ENCODE measurements at regions not wholly inside any gene's neighbourhood (a gene's known extent, or its start where the extent isn't known, plus 50 kb on each side); places are given as distances from the start of the nearest gene placed in this dataset.
"Not testable (repeated sequence)": the region's sequence is repeated elsewhere in the genome, so short reads cannot be mapped to it uniquely, and the experiment has no call there.

GRCh38 chr6:119727504-119728219 is 378.1 kb upstream of the MAN1A1 start:
- DNase-seq: no peak

GRCh38 chr6:119726912-119727311 is 377.4 kb upstream of the MAN1A1 start:
- not testable (repeated sequence) for DNase-seq

DNA sequence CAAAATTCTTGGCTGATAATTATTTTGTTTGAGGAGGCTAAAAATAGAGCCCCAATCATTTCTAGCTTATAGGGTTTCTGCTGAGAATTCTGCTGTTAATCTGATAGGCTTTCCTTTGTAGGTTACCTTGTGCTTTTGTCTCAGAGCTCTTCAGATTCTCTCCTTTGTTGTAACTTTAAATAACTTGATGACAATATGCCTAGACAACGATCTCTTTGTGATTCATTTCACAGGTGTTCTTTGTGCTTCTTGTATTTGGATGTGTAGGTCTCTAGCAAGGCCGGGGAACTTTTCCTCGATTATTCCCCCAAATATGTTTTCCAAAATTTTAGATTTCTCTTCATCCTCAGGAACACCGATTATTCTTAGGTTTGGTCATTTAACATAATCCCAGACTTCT is 376.5 kb upstream of the MAN1A1 start:
- no peak for DNase-seq

GRCh38 chr6:119720160-119720559 is 370.6 kb upstream of the MAN1A1 start:
- no peak for DNase-seq

- DNase-seq: no peak
Observed at GRCh38 chr6:119717942-119718341, 368.4 kb upstream of the MAN1A1 start.

DNA sequence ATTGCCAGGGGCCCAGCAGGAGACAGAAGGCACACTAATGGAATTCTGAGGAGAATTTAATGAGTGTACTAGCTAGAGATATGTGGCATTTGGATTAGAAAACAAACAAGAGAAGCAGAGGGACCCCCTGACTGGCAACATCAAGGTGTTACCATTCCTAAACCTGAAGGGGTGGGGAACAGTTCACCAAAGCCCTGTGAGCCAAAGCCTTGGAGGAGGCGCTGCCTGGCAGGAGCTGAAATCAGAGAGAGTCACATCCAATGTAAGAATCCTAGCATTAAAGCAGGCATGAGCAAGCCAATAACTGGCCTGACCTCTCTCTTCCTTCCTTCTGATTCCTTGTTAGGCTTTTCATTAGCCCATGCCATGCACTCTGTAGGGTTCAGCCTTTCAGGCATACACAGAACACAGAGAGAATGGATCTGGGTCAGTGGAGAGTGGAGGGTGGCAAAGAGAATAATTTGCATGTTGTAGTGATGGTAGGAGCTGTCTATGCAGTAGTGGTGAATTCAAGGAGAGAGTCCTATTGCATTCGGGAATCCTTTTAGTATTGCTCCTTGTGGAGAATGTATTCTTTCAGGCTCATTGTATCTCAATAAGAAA is 367.2 kb upstream of the MAN1A1 start:
- DNase-seq: no peak

DNA sequence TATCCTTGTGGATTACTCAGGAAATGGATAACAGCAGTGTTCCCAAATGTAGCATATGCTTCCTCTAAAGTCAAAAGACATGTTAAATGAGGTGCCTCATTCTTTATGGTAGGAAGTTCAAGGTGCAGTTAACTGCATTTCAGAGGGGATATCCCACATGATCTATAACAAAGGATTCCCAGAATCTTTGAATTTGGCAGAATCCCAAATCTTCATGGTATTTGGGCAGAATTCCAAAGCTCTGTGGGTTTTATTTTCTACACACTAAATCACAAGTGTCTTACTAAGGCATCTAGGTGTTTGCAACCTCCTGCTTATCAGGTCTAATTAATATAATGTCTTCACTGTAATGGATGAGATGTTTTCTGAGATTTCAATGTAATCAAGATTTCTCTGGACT is 364.3 kb upstream of the MAN1A1 start:
- DNase-seq: no peak

- DNase-seq: no peak
Observed at GRCh38 chr6:119686644-119687043, 337.1 kb upstream of the MAN1A1 start.

GRCh38 chr6:119686240-119686639 is 336.7 kb upstream of the MAN1A1 start:
- DNase-seq: no peak

- no peak for DNase-seq
Observed at GRCh38 chr6:119683671-119684070, 334.1 kb upstream of the MAN1A1 start.

GRCh38 chr6:119683031-119683430 is 333.5 kb upstream of the MAN1A1 start:
- no peak for DNase-seq

- DNase-seq: no peak
Observed at GRCh38 chr6:119678961-119679360, 329.4 kb upstream of the MAN1A1 start.

DNA sequence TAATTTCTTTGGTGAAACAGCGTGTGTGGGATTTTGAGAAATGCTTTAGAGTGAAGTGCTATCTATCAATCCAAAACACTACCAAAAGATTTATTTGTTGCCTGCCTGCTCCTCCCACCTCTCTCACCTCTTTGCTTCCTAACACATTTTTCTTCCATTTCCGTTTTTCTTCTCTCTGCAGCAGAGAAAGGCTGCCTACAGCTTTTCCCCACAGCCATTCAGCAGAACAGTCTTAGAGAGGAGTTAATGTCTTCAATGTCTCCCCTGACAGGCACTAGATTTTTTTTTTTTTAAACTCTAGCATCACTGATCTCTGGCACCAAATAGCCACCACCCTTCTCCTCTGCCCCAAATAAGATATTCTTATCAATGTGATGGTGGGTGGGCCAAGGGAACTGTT is 327.8 kb upstream of the MAN1A1 start:
- DNase-seq: no peak

- DNase-seq: no peak
Observed at GRCh38 chr6:119676961-119677360, 327.4 kb upstream of the MAN1A1 start.

DNA sequence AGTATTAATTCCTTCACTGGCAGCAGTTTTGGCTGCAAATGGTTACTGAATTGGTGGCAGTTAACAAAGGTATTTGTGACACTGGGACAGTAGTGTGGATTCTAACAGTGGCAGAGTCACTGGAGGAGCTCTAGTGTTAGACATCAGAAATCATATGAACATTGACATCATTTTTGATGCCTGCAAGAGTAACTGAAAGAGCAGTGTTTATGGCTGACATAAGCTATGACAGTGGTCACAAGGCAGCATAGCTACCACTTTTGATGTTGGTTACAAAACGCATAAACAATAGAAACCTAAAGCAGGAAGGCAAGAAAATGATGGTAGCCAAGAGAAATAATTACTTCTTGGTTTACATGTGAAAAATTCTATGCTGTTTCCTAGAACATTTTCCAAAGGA is 326.7 kb upstream of the MAN1A1 start:
- DNase-seq: no peak

GRCh38 chr6:119673741-119674140 is 324.2 kb upstream of the MAN1A1 start:
- no peak for DNase-seq

- DNase-seq: no peak
Observed at GRCh38 chr6:119672725-119673124, 323.2 kb upstream of the MAN1A1 start.

DNA sequence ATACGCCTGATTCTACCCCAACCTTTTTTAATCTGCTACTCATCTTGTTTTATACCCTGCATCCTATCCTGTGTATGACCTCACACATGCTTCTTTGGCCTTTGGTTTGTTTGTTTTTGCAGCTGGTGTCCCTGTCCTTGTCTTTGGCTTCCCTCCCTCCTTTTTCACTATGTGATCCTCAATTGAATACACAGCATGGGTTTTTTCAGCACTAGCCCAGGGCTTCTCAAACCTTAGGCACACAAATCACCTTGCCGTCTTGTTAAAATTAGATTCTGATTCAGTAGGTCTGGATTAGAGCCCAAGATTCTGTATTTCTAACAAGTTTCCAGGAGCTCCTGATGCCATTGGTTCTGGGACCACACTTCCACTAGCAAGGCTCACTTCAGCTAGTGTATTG is 321.5 kb upstream of the MAN1A1 start:
- DNase-seq: no peak

DNA sequence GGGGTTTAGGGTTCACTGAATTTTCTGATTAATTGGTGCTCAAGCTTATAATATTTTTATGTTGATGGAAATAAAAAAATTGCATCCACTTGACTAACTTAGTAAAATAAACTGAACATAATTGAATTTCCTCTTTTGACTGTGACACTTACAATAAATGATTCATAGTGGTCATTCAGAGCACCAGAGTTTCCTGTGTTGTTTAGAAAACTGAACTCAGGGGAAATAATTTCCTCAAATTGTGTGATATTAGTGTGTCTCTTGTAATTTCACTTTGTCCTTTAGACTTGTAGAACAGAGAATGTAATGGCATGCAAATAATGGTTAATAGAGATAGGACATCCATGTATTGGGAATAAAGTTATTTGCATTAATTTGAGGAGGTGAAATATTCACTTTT is 319.7 kb upstream of the MAN1A1 start:
- no peak for DNase-seq

- not testable (repeated sequence) for DNase-seq
Observed at GRCh38 chr6:119665432-119665831, 315.9 kb upstream of the MAN1A1 start.

DNA sequence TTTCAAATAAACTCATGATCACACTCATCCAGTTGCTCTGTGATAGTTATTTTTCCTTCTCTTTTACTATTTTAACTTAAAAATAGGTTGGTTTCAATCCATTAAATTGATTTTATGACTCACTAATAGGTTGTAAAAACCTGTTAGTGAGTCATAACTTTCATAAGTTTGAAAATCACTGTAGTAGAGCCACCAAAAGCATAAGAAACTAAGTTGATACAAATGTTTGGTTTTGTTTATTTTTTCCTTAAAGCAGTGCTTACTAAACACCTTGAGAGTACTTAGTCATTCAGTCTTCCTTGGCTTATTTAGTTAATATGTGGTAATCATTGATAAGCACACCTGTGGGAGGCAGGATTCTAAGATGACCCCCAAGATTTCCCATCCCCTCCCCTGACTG is 312.1 kb upstream of the MAN1A1 start:
- DNase-seq: no peak

DNA sequence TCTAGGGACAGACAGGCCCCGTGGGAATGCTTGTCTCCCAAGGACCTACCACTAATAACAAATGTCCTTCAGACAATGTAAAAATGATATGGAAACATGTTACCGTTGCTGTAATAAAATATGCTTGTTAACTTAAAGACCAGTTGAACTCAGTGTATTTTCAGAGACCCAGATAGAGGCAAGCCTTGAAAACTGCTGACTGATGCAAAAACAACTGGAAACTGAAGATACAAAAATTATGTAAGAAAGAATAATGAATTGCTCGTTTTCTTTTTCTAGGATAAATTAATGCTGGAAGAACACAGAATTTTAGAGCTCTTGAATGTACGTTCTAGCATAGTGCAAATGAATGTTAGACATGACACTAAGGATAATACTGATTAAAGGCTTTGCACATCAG is 311.5 kb upstream of the MAN1A1 start:
- no peak for DNase-seq

DNA sequence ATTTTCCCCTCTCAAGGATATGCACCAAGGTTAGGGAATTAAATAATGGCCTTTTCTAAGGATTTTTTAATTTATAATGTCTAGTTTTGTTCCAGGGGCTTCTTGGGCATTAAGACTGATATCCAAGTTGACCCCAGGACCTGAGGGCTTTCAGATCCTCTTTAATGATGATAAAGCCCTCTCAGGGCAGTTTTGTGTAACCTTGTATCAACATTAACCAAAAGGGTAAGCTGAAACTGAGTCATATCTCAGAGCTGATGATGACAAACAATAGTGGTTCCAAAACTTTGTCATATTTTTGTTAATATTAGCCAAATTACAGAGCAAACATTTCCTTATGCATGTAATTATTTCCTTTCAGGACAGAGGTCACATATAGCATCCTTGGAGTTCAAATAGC is 309.4 kb upstream of the MAN1A1 start:
- DNase-seq: no peak

DNA sequence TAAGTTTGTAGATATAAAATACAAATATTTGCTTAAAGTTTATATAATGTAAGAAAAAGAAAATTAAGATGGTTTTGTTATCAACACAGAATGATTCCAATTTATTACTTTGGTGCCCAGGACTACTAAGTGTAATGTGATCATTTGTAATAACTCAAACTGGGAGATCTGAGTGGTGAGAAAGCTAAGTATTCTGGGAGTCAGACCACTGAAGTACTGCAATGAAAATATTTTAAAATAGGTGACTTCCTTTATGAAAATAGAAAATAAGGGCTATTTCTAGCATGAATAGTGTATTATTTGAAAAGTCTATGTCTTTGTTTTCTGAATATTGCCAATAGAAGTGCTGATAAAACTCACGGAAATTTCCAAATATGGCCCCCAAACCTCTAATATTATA is 305.6 kb upstream of the MAN1A1 start:
- no peak for DNase-seq

All from renal pelvis (tissue), 1 donor.